NCI-H2196 treated with DMSO at 0.1 percent for 48 hours (cell line): ENCODE measurements at regions not wholly inside any gene's neighbourhood (a gene's known extent, or its start where the extent isn't known, plus 50 kb on each side); places are given as distances from the start of the nearest gene placed in this dataset.

Experiments used
- DNase-seq: peaks from one replicate; lab custom pipeline; 2025; ENCODE audit not compliant: unreplicated experiment; lab: John Stamatoyannopoulos, UW

GRCh38 chr2:217186668-217187159 is 326.9 kb upstream of the TNP1 start:
- no peak for DNase-seq

- DNase-seq, result no peak
These were observed 326.3 kb upstream of the TNP1 start for GRCh38 chr2:217186152-217186551.

DNA sequence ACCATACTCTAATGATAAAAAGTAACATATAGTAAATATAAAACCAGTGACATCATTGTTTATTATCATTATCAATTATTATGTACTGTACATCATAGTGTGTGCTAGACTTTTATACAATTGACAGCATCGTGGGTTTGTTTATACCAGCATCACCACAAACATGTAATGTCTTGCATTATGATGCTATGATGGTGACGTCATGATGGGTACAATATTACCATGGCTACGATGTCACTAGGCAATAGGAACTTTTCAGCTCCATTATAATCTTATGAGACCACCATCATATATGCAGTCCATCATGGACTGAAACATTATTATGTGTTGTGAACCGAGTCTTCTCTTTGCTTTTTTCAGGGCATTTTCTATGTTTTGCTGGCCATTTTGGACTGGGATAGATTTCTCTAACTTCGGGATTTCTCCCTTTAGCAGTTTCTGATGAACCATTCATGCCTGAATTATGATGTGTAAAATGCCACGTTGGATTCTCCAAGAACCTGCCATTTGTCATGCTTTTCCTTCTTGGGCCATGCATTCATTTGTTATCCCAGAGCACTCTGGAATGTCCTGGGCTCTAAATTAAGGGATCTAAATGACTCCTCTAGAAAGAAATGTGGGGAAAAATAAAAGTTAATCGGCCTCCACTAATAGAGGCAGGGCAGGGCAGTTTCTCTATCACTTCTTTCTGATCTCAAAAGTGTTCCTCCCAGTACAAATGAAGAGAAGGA is 325.6 kb upstream of the TNP1 start:
- DNase-seq, result no peak

DNA sequence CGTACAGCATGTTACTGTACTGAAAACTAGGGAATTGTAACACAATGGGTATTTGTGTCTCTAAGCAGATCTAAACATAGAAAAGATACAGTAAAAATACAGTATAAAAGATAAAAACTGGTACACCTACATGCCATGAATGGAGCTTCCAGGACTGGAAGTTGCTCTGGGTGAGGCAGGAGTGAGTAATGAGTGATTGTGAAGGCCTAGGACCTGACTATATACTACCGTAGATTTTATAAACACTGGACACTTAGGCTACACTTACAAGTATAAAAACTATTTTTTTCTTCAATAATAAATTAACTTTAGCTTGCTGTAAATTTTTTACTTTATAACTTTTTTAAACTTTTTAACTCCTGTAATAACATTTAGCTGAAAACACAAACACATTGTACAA is 324.4 kb upstream of the TNP1 start:
- DNase-seq, result no peak

DNA sequence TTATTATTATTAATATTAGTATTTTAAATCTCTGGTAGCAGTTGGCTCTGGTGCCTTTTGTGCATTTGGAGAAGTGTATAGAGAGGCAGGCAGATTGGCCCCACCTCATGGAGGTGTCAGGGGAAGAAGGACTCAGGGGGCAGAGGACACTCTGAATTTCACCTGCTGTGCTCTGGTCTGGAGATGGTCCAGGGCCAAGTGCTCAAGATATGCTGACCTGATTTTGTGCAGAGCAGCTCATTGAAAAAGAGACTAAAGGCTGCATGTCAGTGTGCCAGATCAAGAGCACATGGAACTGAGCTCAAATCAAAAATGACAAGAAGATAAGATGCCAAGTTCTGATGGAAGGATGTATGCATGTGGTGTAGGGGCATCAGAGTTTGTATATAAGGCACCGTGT is 323.6 kb upstream of the TNP1 start:
- no peak for DNase-seq

DNA sequence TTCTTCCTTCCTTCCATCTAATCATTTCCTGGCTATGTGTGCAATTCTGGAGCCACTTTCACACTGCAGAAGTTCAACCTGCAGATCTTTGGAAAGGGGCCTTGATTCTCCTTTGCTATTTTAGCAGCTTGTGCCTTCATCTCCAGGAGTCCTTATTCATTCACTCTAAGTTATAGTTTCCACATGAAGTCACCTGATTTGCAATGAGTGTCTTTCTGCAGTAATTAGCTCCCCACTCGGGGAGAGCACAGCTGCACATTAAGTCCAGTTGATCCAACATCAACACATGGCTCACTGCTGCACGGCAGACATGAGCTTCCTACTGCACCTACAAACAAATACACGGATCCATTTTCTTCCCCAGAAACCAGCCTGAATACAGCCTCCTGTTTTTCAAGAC is 323.1 kb upstream of the TNP1 start:
- DNase-seq, result no peak

- no peak for DNase-seq
These were observed 321.6 kb upstream of the TNP1 start for GRCh38 chr2:217181512-217181911.

DNA sequence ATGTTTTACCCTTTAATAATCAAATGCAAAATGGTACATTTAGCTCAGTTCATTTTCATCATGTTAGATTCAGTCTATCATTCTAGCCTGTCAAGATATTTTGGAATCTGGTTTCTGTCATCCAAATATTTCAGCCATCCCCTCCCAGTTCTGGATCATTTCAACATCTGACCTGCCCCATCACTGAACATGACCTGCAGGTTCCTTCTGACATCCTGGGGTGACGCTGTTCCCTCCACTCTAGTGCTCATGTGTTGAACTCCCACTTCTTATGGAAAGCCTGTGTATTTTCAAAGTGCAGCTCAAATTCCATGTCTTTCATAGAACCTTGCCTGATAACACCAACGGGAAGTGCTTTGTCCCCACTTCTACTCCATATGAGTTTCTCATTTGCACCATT is 320.0 kb upstream of the TNP1 start:
- DNase-seq, result no peak

- DNase-seq, result no peak
These were observed 318.5 kb upstream of the TNP1 start for GRCh38 chr2:217178341-217178740.

- DNase-seq, result no peak
These were observed 317.9 kb upstream of the TNP1 start for GRCh38 chr2:217177720-217178119.

DNA sequence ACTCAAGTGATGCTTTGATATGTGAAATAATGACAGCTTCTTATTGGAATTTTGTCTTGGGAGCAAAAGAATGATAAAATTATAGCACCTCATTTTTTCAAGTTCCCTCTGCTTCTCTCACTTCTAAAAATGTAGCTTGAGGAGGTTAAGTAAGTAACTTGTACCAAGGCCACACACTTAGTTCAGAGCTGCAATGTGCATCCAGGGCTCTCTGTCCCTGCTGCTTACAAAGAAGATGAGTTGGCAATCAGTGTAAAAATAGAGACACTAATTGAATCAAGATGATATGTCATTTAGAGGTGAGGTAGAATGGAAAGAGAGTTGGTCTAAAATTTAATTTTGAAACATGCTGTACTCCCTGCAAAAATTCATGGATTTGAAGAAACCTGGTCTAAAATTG is 312.0 kb upstream of the TNP1 start:
- no peak for DNase-seq

GRCh38 chr2:217168496-217168895 is 308.6 kb upstream of the TNP1 start:
- no peak for DNase-seq

DNA sequence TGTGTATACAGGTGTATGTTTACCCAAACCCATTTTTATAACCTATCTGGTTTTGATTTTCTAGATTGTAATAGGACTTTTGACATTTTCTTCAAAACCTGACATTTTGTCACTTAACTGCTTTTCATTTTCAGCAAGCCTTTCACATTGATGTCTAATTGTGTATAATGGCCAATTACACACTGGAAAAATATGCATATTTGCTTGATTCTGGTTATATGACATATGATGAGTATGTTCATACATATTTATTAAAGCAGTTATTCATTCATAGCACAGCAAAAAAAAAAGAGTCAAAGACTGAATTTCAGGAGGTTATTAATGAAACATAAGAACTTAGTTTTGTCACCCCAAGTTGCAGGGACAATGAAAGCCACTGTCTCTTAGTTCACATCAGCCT is 307.7 kb upstream of the TNP1 start:
- no peak for DNase-seq

DNA sequence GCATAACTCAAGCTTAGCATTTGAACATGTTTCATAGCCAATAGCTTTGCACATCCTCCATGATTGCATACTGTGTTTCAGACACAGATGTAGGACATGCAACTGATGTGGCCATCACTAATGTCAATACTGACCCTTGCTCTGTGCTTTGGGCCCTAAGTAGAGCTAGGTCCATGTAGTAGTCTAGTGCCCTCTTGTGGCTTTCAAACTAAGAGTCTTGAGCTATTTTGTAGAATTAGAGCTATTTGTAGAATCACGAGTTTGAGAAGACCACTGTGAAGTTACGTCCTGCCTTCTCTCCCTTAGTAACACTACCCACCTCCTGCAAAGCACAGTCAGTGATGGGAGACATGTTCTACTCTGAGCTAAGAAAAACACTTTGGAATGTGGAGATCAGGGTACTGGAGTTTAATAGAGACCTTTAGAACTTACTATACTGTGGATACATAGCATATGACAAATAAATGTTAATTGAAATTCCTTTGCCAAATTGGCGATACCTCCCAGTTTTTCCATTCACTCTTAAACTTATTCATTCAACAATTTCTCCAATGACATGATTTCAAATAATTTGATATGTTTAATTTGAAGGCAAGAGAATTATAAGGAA is 306.5 kb upstream of the TNP1 start:
- peak; percentile 52 for DNase-seq

- DNase-seq, result no peak
These were observed 305.7 kb upstream of the TNP1 start for GRCh38 chr2:217165547-217165946.

DNA sequence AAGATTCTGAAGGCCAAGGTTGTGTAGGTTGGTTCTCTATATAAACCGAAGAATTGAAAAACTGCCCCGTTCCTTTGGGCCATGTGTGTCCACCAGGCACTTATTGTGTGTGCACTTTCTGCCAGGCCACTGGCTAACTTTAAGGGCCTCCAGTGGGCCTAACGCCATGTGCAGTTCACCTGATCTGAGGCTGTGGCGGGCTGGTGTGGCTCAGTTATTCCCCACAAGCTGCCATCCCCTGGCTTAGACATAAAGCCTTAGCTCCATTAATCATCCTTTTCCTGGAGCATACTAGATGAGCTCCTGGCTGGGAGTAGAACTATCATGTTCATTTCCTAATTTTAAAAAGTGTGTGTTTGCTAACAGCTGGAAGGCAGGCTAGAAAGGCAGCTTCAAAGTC is 304.1 kb upstream of the TNP1 start:
- no peak for DNase-seq

- DNase-seq, result peak; percentile 8
These were observed 302.7 kb upstream of the TNP1 start for GRCh38 chr2:217162533-217162932.

DNA sequence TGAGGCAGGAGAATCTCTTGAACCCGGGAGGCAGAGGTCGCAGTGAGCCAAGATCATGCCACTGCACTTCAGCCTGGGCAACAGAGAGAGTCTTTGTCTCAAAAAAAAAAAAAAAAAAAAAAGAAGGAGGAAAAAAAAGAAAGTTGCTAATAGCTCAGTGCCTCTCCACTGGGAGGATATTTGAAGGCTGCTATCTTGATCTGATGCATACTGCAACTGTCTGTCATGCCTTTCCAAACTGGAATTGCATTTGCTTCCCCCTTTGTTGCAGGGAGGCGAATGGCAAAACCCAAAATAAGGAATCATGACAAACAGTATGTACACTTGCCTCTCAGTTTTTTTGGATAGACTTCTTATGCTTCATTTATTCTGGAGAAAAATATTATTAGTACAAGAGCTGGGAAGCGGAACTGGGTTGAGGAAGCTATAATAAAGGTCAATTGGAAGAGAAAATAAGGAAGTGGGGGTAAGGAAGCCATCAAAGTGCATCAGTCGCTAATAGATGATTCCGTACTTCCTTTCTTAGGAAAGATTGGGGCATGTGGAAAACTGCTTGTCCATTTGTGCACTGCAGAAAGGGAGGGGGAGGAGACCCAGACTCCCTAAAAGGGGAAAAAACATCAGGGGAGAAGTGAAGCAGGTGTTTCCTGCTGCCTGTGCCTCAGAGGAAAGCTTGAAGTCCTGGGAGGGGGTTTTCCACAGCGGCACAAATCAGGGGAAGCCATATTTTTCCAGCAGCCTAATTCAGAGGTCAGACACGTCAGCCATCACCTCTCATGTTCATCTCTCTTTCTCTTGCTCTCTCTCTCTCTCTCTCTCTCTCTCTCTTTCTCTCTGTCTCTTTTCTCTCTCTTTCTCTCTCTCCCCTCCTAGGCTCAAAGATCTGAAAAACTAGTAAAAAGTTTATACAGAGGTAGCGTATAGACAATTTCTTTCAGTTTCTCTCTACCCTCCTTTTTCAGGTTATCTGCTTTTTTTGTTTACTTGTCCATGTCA is 301.4 kb upstream of the TNP1 start:
- no peak for DNase-seq

- no peak for DNase-seq
These were observed 300.4 kb upstream of the TNP1 start for GRCh38 chr2:217160103-217160743.

DNA sequence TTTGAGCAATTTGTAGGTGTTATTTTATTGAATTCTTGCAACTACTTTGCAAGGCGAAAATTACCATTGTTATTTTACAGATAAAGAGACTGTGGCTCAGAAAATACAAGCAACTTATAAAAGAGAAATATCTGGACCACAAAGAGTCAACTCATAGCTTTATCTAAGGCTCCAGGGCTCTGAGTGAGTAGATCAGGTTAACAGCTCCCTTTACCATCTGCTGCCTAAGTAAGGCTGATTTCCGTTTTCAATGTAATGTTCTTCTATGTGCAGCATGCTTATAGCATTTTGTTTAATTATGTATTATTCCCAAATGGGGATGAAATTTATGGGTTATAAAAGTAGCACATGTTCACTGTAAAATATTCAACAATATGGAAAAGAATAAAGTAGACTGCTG is 299.1 kb upstream of the TNP1 start:
- no peak for DNase-seq

DNA sequence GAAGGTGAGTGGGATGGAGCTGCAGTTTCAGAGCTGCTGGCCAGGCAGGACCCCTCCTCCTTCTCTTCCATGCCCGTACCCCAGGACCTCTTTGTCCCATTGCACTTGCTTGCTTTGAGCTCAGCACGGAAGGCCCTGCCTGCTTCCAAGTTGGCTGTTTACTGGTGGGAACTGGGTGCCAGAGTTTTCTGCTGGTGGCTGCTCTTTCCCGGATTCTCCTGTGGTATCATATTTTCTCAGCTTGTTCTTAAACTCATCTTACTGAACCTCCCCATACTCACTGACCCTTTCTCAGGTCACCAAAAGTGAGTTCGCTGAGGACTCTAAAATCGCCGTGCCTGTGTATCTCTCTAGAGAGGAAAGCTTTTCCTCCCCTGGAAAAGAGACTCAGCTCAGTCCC is 297.7 kb upstream of the TNP1 start:
- DNase-seq, result no peak
